HG03039 (cell line): ENCODE measurements at regions not wholly inside any gene's neighbourhood (a gene's known extent, or its start where the extent isn't known, plus 50 kb on each side); places are given as distances from the start of the nearest gene placed in this dataset.
"Not testable (repeated sequence)": the region's sequence is repeated elsewhere in the genome, so short reads cannot be mapped to it uniquely, and the experiment has no call there.

Experiments
- ATAC-seq: cut with Tn5 transposase; IDR thresholded peaks from one replicate; pipeline ENCODE4 v1.9.1; 2021; ENCODE audit warnings: mild to moderate bottlenecking, moderate library complexity; ENCODE audit not compliant: unreplicated experiment

- ATAC-seq: no peak
Measured at GRCh38 chr13:104580931-104581330, 1514.7 kb upstream of the SLC10A2 start.

GRCh38 chr13:104577071-104577815 is 1511.0 kb upstream of the SLC10A2 start:
- no peak for ATAC-seq

- no peak for ATAC-seq
Measured at GRCh38 chr13:104571893-104572229, 1505.6 kb upstream of the SLC10A2 start.

- no peak for ATAC-seq
Measured at GRCh38 chr13:104571161-104571892, 1505.1 kb upstream of the SLC10A2 start.

- ATAC-seq: no peak
Measured at GRCh38 chr13:104567114-104567513, 1500.9 kb upstream of the SLC10A2 start.

- no peak for ATAC-seq
Measured at GRCh38 chr13:104565888-104566287, 1499.7 kb upstream of the SLC10A2 start.

GRCh38 chr13:104553896-104554295 is 1487.7 kb upstream of the SLC10A2 start:
- ATAC-seq: no peak

GRCh38 chr13:104553186-104553585 is 1487.0 kb upstream of the SLC10A2 start:
- no peak for ATAC-seq

- no peak for ATAC-seq
Measured at GRCh38 chr13:104534847-104535246, 1468.6 kb upstream of the SLC10A2 start.

GRCh38 chr13:104532132-104532531 is 1465.9 kb upstream of the SLC10A2 start:
- ATAC-seq: no peak

GRCh38 chr13:104530741-104531140 is 1464.5 kb upstream of the SLC10A2 start:
- no peak for ATAC-seq

GRCh38 chr13:104526561-104526960 is 1460.3 kb upstream of the SLC10A2 start:
- ATAC-seq: no peak

- no peak for ATAC-seq
Measured at GRCh38 chr13:104525467-104525866, 1459.2 kb upstream of the SLC10A2 start.

GRCh38 chr13:104522235-104523072 is 1456.2 kb upstream of the SLC10A2 start:
- no peak for ATAC-seq

- no peak for ATAC-seq
Measured at GRCh38 chr13:104510422-104510821, 1444.2 kb upstream of the SLC10A2 start.

- ATAC-seq: not testable (repeated sequence)
Measured at GRCh38 chr13:104493502-104493901, 1427.3 kb upstream of the SLC10A2 start.

GRCh38 chr13:104491916-104492315 is 1425.7 kb upstream of the SLC10A2 start:
- no peak for ATAC-seq

- no peak for ATAC-seq
Measured at GRCh38 chr13:104487006-104487405, 1420.8 kb upstream of the SLC10A2 start.

- no peak for ATAC-seq
Measured at GRCh38 chr13:104485571-104485970, 1419.4 kb upstream of the SLC10A2 start.

GRCh38 chr13:104483631-104484030 is 1417.4 kb upstream of the SLC10A2 start:
- no peak for ATAC-seq

GRCh38 chr13:104477261-104477660 is 1411.0 kb upstream of the SLC10A2 start:
- ATAC-seq: no peak

- no peak for ATAC-seq
Measured at GRCh38 chr13:104473936-104474335, 1407.7 kb upstream of the SLC10A2 start.
